Skeletal muscle cell (primary cell): ENCODE measurements at regions not wholly inside any gene's neighbourhood (a gene's known extent, or its start where the extent isn't known, plus 50 kb on each side); places are given as distances from the start of the nearest gene placed in this dataset.
A peak's percentile ranks its signal among the peaks of the same experiment; 100 is the strongest.

Experiments
- DNase-seq: peaks from one replicate; pipeline ENCODE4 v3.0.0-alpha.2; 2010; ENCODE audit warnings: low read depth
- H3K4me3 ChIP-seq: 2 replicates; pipeline ENCODE4 v1.5.1; 2011; ENCODE audit warnings: low read depth, mild to moderate bottlenecking, control low read depth, low read length, moderate library complexity

GRCh38 chr21:29436143-29436542, 137.4 kb downstream of the BACH1 start:
- H3K4me3 ChIP-seq = no peak overlapping the region
- DNase-seq = peak; percentile 25

DNA sequence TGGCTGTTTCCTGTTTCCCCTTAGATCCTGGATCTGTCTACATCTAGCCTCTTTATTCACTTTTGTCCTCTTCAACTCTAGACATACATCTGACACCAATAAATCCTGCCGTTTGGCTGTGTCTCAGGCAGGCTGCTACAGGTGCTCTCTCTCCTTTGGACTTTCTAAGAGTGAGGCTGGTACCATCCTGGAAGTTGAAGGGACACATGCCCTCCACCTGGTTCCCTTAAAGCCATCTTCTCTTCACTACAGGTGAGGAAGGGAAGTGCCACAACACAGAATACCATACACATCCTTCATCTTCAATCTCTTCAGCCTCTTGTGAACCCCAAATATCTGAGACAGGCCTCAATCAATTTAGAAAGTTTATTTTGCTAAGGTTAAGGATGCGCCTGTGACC, 137.9 kb downstream of the BACH1 start:
- DNase-seq = no peak
- H3K4me3 ChIP-seq = no peak overlapping the region

DNA sequence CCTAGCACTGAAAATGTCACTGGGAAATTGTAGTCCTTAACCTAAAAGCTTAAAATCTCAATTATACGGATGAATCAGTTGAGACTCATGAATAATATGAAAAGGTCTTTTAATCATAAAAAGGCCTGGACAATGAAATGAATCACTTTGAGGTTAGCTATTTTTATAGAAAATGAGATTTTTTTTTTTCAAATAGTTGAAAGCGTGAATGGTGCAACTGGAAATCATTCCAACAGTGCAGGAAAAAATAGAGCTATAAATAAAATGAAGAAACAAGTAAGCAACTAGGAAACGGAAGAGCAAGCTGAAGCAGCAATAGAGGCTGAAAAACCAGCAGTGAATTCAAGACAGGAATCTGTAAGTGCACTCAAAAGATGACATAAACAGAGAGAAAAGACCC, 142.9 kb downstream of the BACH1 start:
- H3K4me3 ChIP-seq = no peak overlapping the region
- no peak for DNase-seq

DNA sequence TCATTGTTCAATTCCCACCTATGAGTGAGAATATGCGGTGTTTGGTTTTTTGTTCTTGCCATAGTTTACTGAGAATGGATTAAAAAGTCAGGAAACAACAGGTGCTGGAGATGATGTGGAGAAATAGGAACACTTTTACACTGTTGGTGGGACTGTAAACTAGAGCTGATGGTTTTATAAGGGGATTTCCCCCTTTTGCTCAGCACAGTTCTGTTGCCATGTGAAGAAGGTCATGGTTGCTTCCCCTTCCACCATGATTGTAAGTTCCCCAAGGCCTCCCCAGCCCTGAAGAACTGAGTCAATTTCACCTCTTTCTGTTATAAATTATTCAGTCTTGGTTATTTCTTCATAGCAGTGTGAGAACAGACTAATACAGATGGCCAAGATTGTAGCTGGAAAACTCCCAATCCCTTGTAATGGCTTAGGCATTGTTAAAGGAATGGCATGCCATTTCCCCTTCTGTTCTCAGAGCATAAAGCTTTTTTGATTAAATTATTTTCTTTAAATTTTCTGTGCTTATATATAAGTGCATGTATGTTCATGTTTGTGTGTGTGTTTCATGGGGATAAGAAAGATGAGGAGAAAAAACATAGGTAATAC, 144.8 kb downstream of the BACH1 start:
- H3K4me3 ChIP-seq = no peak overlapping the region

GRCh38 chr21:29448766-29449165, 150.0 kb downstream of the BACH1 start:
- no peak for DNase-seq
- no peak overlapping the region for H3K4me3 ChIP-seq

More for the DNA sequence above, 144.8 kb downstream of the BACH1 start:
- DNase-seq = no peak

DNA sequence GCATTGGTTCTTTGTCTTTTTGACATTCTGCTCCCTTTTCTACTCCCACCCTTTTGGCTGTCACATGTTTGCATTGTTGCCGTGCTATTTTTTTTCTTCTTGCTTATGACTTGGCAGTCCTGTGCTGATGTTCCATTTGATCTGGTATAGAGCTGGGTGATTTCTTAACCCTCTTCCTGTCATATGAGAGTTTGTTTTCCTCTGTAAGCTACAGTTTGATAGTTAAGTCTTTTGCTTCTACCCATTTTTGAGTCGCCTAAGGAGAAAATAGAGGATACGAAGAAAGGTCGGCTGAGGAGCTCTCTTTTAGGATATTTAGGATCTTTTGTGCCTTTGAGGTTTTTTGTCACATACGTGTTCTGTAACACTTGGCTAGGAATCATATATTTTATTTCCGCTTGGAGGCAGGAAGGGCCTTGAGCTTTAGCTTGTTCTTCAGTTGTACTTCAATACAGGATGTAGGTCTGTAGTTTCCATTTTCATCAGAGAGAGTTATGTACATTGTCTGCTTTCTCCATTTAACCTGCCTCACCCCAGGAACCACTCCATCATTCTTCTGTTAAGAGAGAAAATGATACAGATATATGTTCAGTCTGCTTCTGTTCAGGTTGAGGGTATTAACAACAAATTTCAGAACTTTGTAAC, 150.7 kb downstream of the BACH1 start:
- H3K4me3 ChIP-seq = no peak overlapping the region
- DNase-seq = no peak

- no peak for DNase-seq
- no peak overlapping the region for H3K4me3 ChIP-seq
Measured at GRCh38 chr21:29450058-29450457, 151.3 kb downstream of the BACH1 start.

- H3K4me3 ChIP-seq = no peak overlapping the region
- DNase-seq = no peak
Measured at GRCh38 chr21:29453511-29453910, 154.8 kb downstream of the BACH1 start.

DNA sequence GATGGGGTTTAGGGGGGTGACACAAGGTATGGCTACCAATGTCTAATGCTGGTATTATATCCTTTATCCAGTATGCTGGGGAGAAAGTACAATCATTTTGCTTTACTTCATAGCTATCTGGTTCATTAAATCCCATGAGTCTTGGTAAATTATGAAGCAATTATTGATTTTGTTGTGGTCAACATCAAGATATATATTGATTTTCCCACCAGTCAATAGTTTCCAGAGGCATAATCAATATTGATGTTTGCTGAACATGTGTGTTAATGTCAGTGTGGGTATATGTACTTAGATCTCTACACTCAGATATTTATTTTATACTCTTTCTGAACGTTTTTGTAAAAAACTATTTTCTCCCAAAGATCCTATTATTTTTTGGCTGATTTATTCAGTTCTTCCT, 155.5 kb downstream of the BACH1 start:
- no peak overlapping the region for H3K4me3 ChIP-seq
- no peak for DNase-seq

DNA sequence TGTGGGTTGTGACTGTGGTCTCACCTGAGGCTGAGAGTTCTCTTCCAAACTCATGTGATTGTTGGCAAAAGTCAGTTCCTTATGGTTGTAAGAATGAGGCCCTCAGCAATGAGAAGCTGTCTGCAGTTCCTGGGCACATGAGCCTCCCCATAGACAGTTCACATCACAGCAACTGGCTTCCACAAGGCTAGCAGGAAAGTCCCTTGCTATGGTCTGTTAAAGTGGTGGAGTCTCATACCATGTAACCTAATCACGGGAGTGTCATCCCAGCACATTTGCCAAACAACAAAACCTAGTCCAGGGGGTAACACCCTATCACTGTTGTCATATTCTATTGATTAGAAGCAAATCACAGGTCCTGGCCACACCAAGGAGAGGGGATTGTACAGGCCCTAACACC, 163.8 kb downstream of the BACH1 start:
- DNase-seq = no peak
- no peak overlapping the region for H3K4me3 ChIP-seq

DNA sequence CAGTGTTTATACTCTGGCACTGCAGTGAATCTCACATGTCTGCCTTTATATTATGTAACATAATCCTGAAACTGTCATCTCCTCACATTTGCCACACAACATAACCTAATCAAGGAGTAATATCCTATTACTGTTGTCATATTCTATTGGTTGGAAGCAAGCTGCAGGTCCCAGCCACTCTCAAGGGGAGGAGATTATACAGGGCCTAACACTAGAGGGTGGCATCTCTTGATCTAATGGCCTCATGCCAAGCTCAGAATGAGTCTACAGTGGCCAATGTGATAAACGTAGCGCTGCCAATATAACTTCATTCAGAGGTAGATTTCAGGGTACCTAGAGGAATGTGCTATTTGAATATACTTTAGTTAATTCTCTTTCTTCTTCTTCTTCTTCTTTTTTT, 166.8 kb downstream of the BACH1 start:
- no peak for DNase-seq
- H3K4me3 ChIP-seq = no peak overlapping the region

- H3K4me3 ChIP-seq = no peak overlapping the region
- no peak for DNase-seq
Measured at GRCh38 chr21:29466532-29466931, 167.8 kb downstream of the BACH1 start.

DNA sequence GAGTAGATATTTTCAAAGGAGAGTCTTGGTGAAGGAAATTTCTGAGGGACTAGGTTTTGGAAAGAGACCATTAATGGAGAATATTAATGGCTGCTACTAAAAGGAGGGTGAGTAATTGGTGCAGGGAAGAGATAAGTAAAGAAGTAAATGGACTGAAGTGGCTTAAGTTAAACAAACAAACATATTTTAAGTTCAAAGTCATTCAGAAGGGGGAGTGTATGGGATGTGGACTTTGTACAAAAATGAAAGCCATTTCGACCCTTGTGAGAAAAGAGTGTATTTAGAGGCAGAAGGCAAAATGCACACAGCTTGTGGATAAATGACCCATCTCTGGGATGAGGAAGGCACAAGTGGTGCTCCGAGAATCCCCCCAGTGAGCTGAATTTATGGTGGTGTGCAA, 171.7 kb downstream of the BACH1 start:
- no peak overlapping the region for H3K4me3 ChIP-seq
- DNase-seq = no peak

GRCh38 chr21:29473808-29474207, 175.1 kb downstream of the BACH1 start:
- DNase-seq = no peak
- H3K4me3 ChIP-seq = no peak overlapping the region

GRCh38 chr21:29475329-29475728, 176.6 kb downstream of the BACH1 start:
- no peak overlapping the region for H3K4me3 ChIP-seq
- DNase-seq = no peak

GRCh38 chr21:29477347-29477746, 178.6 kb downstream of the BACH1 start:
- DNase-seq = no peak
- H3K4me3 ChIP-seq = no peak overlapping the region

DNA sequence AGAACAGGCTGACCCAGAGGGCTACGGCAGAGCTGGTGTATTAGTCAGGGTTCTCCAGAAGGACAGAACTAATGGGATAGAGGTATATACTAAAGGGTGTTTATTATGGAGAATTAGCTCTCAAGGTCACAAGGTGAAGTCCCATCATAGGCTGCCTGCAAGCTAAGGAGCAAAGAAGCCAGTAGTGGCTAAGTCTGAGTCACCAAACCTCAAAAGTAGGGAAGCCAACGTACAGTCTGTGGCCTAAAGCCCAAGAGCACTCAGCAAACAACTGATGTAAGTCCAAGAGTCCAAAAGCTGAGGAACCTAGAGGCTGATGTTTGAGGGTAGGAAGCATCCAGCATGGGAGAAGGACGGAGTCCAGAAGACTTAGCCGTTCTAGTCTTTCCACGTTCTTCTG, 179.2 kb downstream of the BACH1 start:
- H3K4me3 ChIP-seq = no peak overlapping the region
- peak; percentile 51 for DNase-seq

DNA sequence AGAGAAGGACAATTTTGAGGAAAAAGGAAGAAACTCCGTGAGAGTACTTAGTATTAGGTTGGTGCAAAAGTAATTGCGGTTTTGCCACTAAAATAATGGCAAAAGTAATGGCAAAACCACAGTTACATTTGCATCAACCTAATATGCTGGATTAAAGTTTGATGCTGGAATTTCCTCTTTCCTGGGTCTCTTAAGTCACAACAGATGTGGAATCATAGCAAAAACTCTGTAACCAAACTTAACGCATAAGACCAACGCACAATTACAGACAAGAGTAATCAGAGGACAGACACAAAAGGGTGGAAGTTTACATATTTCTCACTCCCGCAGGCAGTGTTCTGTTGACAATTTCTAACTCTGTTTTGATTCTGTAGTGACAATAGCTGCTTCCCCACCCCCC, 182.4 kb downstream of the BACH1 start:
- no peak overlapping the region for H3K4me3 ChIP-seq
- no peak for DNase-seq

GRCh38 chr21:29481641-29482040, 182.9 kb downstream of the BACH1 start:
- no peak overlapping the region for H3K4me3 ChIP-seq
- DNase-seq = peak; percentile 43

DNA sequence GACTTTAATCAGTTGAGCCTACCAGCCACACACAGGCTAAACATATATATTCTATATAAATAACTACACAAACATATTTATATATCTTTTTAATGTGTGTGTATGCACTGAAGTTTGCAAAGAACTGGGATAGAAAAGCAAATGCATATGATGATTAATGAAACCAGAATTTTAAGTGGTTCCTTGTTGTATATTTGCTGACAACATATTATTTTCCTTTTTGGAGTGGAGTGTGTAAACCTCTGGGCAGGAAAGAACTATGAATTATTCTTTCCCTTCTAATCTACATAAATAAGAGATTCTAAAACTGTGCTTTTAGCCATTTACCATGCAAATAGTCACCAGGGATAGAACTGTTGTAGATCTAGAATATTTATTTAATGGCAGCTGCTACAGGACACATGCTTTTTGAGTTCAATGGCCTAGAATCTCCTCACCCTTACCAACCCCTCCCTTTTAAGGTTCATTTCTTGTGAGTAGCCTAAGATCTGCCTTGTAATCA, 187.6 kb downstream of the BACH1 start:
- no peak overlapping the region for H3K4me3 ChIP-seq
- DNase-seq = no peak
